Upper lobe of left lung (tissue), 6 donors: ENCODE measurements at regions not wholly inside any gene's neighbourhood (a gene's known extent, or its start where the extent isn't known, plus 50 kb on each side); places are given as distances from the start of the nearest gene placed in this dataset.

Source experiments
- ATAC-seq, 2 donors: fragments of 200-7000 bp; cut with Tn5 transposase; one replicate each; pipeline ENCODE4 v1.9.1; 2022; ENCODE audit warnings: mild to moderate bottlenecking in 2 of 2, moderate library complexity in 2 of 2; ENCODE audit not compliant: low FRiP score in 2 of 2
- DNase-seq, 2 donors: peaks; one replicate each; pipeline ENCODE4 v3.0.0-alpha.2; 2019 to 2020
- H3K27ac ChIP-seq, 4 donors: fragments of 200-600 bp; sonication (generic); one replicate each; pipeline ENCODE4 v1.5.1; 2016 to 2019
- H3K27me3 ChIP-seq, 4 donors: fragments of 200-600 bp; sonication (generic); one replicate each; pipeline ENCODE4 v1.5.1; 2017 to 2019
- H3K36me3 ChIP-seq, 4 donors: fragments of 200-600 bp; sonication (generic); one replicate each; pipeline ENCODE4 v1.5.1; 2016 to 2019
- H3K4me1 ChIP-seq, 4 donors: fragments of 200-600 bp; sonication (generic); one replicate each; pipeline ENCODE4 v1.5.1; 2018 to 2019
- H3K4me3 ChIP-seq, 4 donors: fragments of 200-600 bp; sonication (generic); one replicate each; pipeline ENCODE4 v1.5.1; 2017 to 2019; ENCODE audit warnings: mild to moderate bottlenecking in 2 of 4, moderate library complexity in 1 of 4
- H3K9me3 ChIP-seq, 4 donors: fragments of 200-600 bp; sonication (generic); one replicate each; pipeline ENCODE4 v1.5.1; 2018 to 2019
- CTCF ChIP-seq, 6 experiments: fragments of 450-650 bp in 4 of 6; fragments of 200-600 bp in 2 of 6; sonication (generic) in 2 of 6; IDR thresholded peaks; one replicate each; pipeline ENCODE4 v1.5.1; 2016 to 2019; ENCODE audit warnings: antibody characterized with exemption in 6 of 6
- EP300 ChIP-seq, 4 donors: sonication (generic); formaldehyde crosslinking; IDR thresholded peaks; one replicate each; pipeline ENCODE4 v1.5.1; 2017; ENCODE audit warnings: antibody characterized with exemption in 4 of 4, control low read depth in 2 of 4
- POLR2A ChIP-seq, 4 donors: fragments of 450-650 bp; IDR thresholded peaks; one replicate each; pipeline ENCODE4 v1.5.1; 2016 to 2017; ENCODE audit warnings: antibody characterized with exemption in 4 of 4, mild to moderate bottlenecking in 2 of 4
- POLR2AphosphoS5 ChIP-seq, 2 donors: sonication (generic); formaldehyde crosslinking; IDR thresholded peaks; one replicate each; pipeline ENCODE4 v1.5.1; 2017; ENCODE audit warnings: antibody characterized with exemption in 2 of 2
- WGBS, 2 donors: methylation state at CpG; one replicate each; pipeline ENCODE4 v1.1.5; 2017 to 2018; 5-methylcytosine and 5-hydroxymethylcytosine counted together
- donor health status: DM: no; HTN: no; CAD: no; lungs with moderate emphysema.
- donor health status: DM: no; HTN: yes; CAD: no; lungs with severe emphysema.

- no peak for DNase-seq
- H3K4me3 ChIP-seq, result no peak overlapping the region
- TF ChIP-seq CTCF (IDR thresholded peaks at IDR 0.05), result no peak
- TF ChIP-seq EP300 (IDR thresholded peaks at IDR 0.05), result no peak
- no peak for TF ChIP-seq POLR2A (IDR thresholded peaks at IDR 0.05)
- no peak for TF ChIP-seq POLR2AphosphoS5 (IDR thresholded peaks at IDR 0.05)
- ATAC-seq, result no peak
- no peaks in the 10 kb centered on the region for H3K27me3 ChIP-seq
- H3K4me1 ChIP-seq, result no peaks in the 10 kb centered on the region
- H3K9me3 ChIP-seq, result no peaks in the 10 kb centered on the region
- H3K27ac ChIP-seq, result no peak overlapping the region
- H3K36me3 ChIP-seq, result no peaks in the 10 kb centered on the region
- 60 to 92% methylated on average over 3 of the region's 3 CpGs for WGBS, 2 donors
Observed at GRCh38 chr6:40194447-40195170, 260.3 kb upstream of the MOCS1 start.

GRCh38 chr6:40192516-40192915 lies 258.3 kb upstream of the MOCS1 start:
- H3K27me3 ChIP-seq, result no peaks in the 10 kb centered on the region
- no peaks in the 10 kb centered on the region for H3K36me3 ChIP-seq
- ATAC-seq, result no peak
- no peaks in the 10 kb centered on the region for H3K4me1 ChIP-seq
- DNase-seq, result no peak
- no peak for TF ChIP-seq CTCF (IDR thresholded peaks at IDR 0.05)
- no peak for TF ChIP-seq POLR2AphosphoS5 (IDR thresholded peaks at IDR 0.05)
- TF ChIP-seq EP300 (IDR thresholded peaks at IDR 0.05), result no peak
- no peak for TF ChIP-seq POLR2A (IDR thresholded peaks at IDR 0.05)
- H3K4me3 ChIP-seq, result no peak overlapping the region
- WGBS, 2 donors, result 71 to 81% methylated on average over 4 of the region's 4 CpGs
- no peaks in the 10 kb centered on the region for H3K9me3 ChIP-seq
- H3K27ac ChIP-seq, result no peak overlapping the region

- Histone ChIP-seq H3K27me3 (no peaks in the 10 kb centered on the region), H3K9me3 (peaks cover 0 to 5% (median under 1%) of the 10 kb centered on the region in 4 donors), H3K27ac (no peak overlapping the region), H3K4me3 (no peak overlapping the region), H3K36me3 (no peaks in the 10 kb centered on the region), H3K4me1 (no peaks in the 10 kb centered on the region)
- WGBS, 2 donors, result 50 to 57% methylated on average over 1 of the region's 1 CpG
- no peak for TF ChIP-seq CTCF (IDR thresholded peaks at IDR 0.05)
- TF ChIP-seq POLR2AphosphoS5 (IDR thresholded peaks at IDR 0.05), result no peak
- TF ChIP-seq POLR2A (IDR thresholded peaks at IDR 0.05), result no peak
- no peak for TF ChIP-seq EP300 (IDR thresholded peaks at IDR 0.05)
- no peak for DNase-seq
- ATAC-seq, result no peak
Observed at GRCh38 chr6:40188931-40189330, 254.7 kb upstream of the MOCS1 start.

GRCh38 chr6:40187535-40188144 lies 253.4 kb upstream of the MOCS1 start:
- 52 to 75% methylated on average over 5 of the region's 5 CpGs for WGBS, 2 donors
- DNase-seq (no peak), ATAC-seq (no peak)
- no peaks in the 10 kb centered on the region for H3K36me3 ChIP-seq
- no peak overlapping the region for H3K27ac ChIP-seq
- no peaks in the 10 kb centered on the region for H3K4me1 ChIP-seq
- H3K4me3 ChIP-seq, result no peak overlapping the region
- peaks cover 0 to 15% (median 4%) of the 10 kb centered on the region in 4 donors for H3K9me3 ChIP-seq
- no peaks in the 10 kb centered on the region for H3K27me3 ChIP-seq
- TF ChIP-seq EP300 (IDR thresholded peaks at IDR 0.05), result no peak
- no peak for TF ChIP-seq POLR2A (IDR thresholded peaks at IDR 0.05)
- TF ChIP-seq POLR2AphosphoS5 (IDR thresholded peaks at IDR 0.05), result no peak
- no peak for TF ChIP-seq CTCF (IDR thresholded peaks at IDR 0.05)
